Hematopoietic multipotent progenitor cell (in vitro differentiated cells): ENCODE measurements at regions not wholly inside any gene's neighbourhood (a gene's known extent, or its start where the extent isn't known, plus 50 kb on each side); places are given as distances from the start of the nearest gene placed in this dataset.
A peak's percentile ranks its signal among the peaks of the same experiment; 100 is the strongest.

Experiments
- DNase-seq, 3 donors: peaks; one replicate each; pipeline ENCODE4 v3.0.0-alpha.2; 2011 to 2015; ENCODE audit warnings: low read depth in 2 of 3, low spot score in 2 of 3

GRCh38 chr13:89900104-89900765 is 1447.3 kb upstream of the MIR17HG start:
- no peak for DNase-seq

GRCh38 chr13:89902223-89902622 is 1445.3 kb upstream of the MIR17HG start:
- DNase-seq = no peak

- no peak for DNase-seq
Measured at GRCh38 chr13:89903115-89903514, 1444.4 kb upstream of the MIR17HG start.

GRCh38 chr13:89910166-89910565 is 1437.3 kb upstream of the MIR17HG start:
- no peak for DNase-seq

- DNase-seq = no peak
Measured at GRCh38 chr13:89916551-89916950, 1430.9 kb upstream of the MIR17HG start.

GRCh38 chr13:89920461-89920860 is 1427.0 kb upstream of the MIR17HG start:
- peak in 1 of 3 donors; percentile 4 for DNase-seq

- no peak for DNase-seq
Measured at GRCh38 chr13:89923052-89923451, 1424.4 kb upstream of the MIR17HG start.

GRCh38 chr13:89923736-89924135 is 1423.8 kb upstream of the MIR17HG start:
- no peak for DNase-seq

GRCh38 chr13:89925107-89925506 is 1422.4 kb upstream of the MIR17HG start:
- peak in 1 of 3 donors; percentile 10 for DNase-seq

GRCh38 chr13:89930861-89931260 is 1416.6 kb upstream of the MIR17HG start:
- no peak for DNase-seq

- no peak for DNase-seq
Measured at GRCh38 chr13:89932902-89933301, 1414.6 kb upstream of the MIR17HG start.

- no peak for DNase-seq
Measured at GRCh38 chr13:89936256-89936655, 1411.2 kb upstream of the MIR17HG start.

- no peak for DNase-seq
Measured at GRCh38 chr13:89937420-89937819, 1410.1 kb upstream of the MIR17HG start.

GRCh38 chr13:89940383-89940782 is 1407.1 kb upstream of the MIR17HG start:
- DNase-seq = no peak

- DNase-seq = no peak
Measured at GRCh38 chr13:89943139-89943538, 1404.3 kb upstream of the MIR17HG start.

GRCh38 chr13:89950225-89950624 is 1397.3 kb upstream of the MIR17HG start:
- DNase-seq = no peak

- DNase-seq = no peak
Measured at GRCh38 chr13:89951341-89951740, 1396.1 kb upstream of the MIR17HG start.

- no peak for DNase-seq
Measured at GRCh38 chr13:89953581-89953980, 1393.9 kb upstream of the MIR17HG start.

GRCh38 chr13:89955773-89956172 is 1391.7 kb upstream of the MIR17HG start:
- no peak for DNase-seq

- no peak for DNase-seq
Measured at GRCh38 chr13:89959074-89959473, 1388.4 kb upstream of the MIR17HG start.

GRCh38 chr13:89965252-89965651 is 1382.2 kb upstream of the MIR17HG start:
- DNase-seq = no peak

- no peak for DNase-seq
Measured at GRCh38 chr13:89966524-89966923, 1381.0 kb upstream of the MIR17HG start.

GRCh38 chr13:89967701-89968100 is 1379.8 kb upstream of the MIR17HG start:
- no peak for DNase-seq
